Psoas muscle (tissue), 7 donors: ENCODE measurements at regions not wholly inside any gene's neighbourhood (a gene's known extent, or its start where the extent isn't known, plus 50 kb on each side); places are given as distances from the start of the nearest gene placed in this dataset.

ENCODE experiments used
- ATAC-seq, 4 donors: fragments of 200-7000 bp; cut with Tn5 transposase; one replicate each; pipeline ENCODE4 v1.9.1; 2020; ENCODE audit warnings: moderate library complexity in 3 of 4, mild to moderate bottlenecking in 2 of 4
- DNase-seq, 2 donors: peaks; one replicate each; pipeline ENCODE4 v3.0.0-alpha.2; 2020
- H3K27ac ChIP-seq: fragments of 200-600 bp; one replicate; pipeline ENCODE4 v1.8.0; 2022
- H3K27me3 ChIP-seq, 3 donors: fragments of 200-600 bp in 1 of 3; one replicate each; pipeline versions ENCODE4 v1.6.1 to v1.8.0; 2013 to 2022; ENCODE audit warnings: low read length in 2 of 3, mild to moderate bottlenecking in 2 of 3, moderate library complexity in 1 of 3; ENCODE audit not compliant: insufficient read depth in 3 of 3
- H3K36me3 ChIP-seq, 2 donors: fragments of 200-600 bp in 1 of 2; one replicate each; pipeline versions ENCODE4 v1.6.1 to v1.8.0; 2013 to 2022; ENCODE audit warnings: low read depth in 1 of 2, mild to moderate bottlenecking in 1 of 2, moderate library complexity in 1 of 2; ENCODE audit not compliant: insufficient read depth in 1 of 2
- H3K4me1 ChIP-seq: fragments of 200-600 bp; one replicate; pipeline ENCODE4 v1.8.0; 2022
- H3K4me3 ChIP-seq: fragments of 200-600 bp; one replicate; pipeline ENCODE4 v1.8.0; 2022; ENCODE audit warnings: mild to moderate bottlenecking
- H3K9me3 ChIP-seq: fragments of 200-600 bp; one replicate; pipeline ENCODE4 v1.8.0; 2022
- CTCF ChIP-seq: fragments of 200-600 bp; IDR thresholded peaks from one replicate; pipeline ENCODE4 v1.8.0; 2022; ENCODE audit warnings: antibody characterized with exemption
- WGBS, 3 donors: extraction: QIAGEN DNeasy Blood & Tissue Kit; methylation state at CpG; one replicate each; pipeline versions ENCODE4 v1.1.6 to v1.1.7; 2013; 5-methylcytosine and 5-hydroxymethylcytosine counted together
- intact Hi-C, 2 donors: fragments of 100-400 bp; cut with DNase I; formaldehyde crosslinking; loops; one replicate each; pipeline versions ENCODE4 v1.11.0 to v1.14.2; 2022
- donor health status: healthy with polysubstance abuse.
- donor health status: DM: no; HTN: no; CAD: no; lungs with moderate emphysema.
- donor health status: Bipolar disorder and iron deficiency.
- donor health status: healthy.
- donor health status: DM: yes; HTN: yes; CAD: no.
- donor health status: DM: no; HTN: no; CAD: no.
- donor health status: DM: yes; HTN: yes; CAD: no.

- intact Hi-C loops, result no loop called here
- no peak for ATAC-seq
These were observed 112.5 kb upstream of the ARHGAP28 start for GRCh38 chr18:6616981-6617380.

GRCh38 chr18:6621437-6621836, 108.1 kb upstream of the ARHGAP28 start:
- no peaks in the 10 kb centered on the region for H3K9me3 ChIP-seq
- H3K4me3 ChIP-seq, result no peak overlapping the region
- DNase-seq, result no peak
- H3K27me3 ChIP-seq, result no peaks in the 10 kb centered on the region
- H3K27ac ChIP-seq, result no peak overlapping the region
- no peak for TF ChIP-seq CTCF
- 53 to 85% (median 67%) methylated on average over 4 of the region's 4 CpGs for WGBS, 3 donors
- H3K36me3 ChIP-seq, result no peaks in the 10 kb centered on the region
- no peaks in the 10 kb centered on the region for H3K4me1 ChIP-seq
- ATAC-seq, result no peak
- intact Hi-C loops, result no loop called here

More at GRCh38 chr18:6616981-6617380, 112.5 kb upstream of the ARHGAP28 start:
- no peak overlapping the region for H3K4me3 ChIP-seq
- H3K27ac ChIP-seq, result no peak overlapping the region
- no peak for TF ChIP-seq CTCF
- 73 to 82% (median 78%) methylated on average over 4 of the region's 4 CpGs for WGBS, 3 donors
- no peaks in the 10 kb centered on the region for H3K27me3 ChIP-seq
- DNase-seq, result no peak
- no peaks in the 10 kb centered on the region for H3K4me1 ChIP-seq
- no peaks in the 10 kb centered on the region for H3K9me3 ChIP-seq
- no peaks in the 10 kb centered on the region for H3K36me3 ChIP-seq

GRCh38 chr18:6623278-6623677, 106.2 kb upstream of the ARHGAP28 start:
- Histone ChIP-seq H3K27ac (no peak overlapping the region), H3K9me3 (no peaks in the 10 kb centered on the region), H3K27me3 (no peaks in the 10 kb centered on the region), H3K4me3 (no peak overlapping the region), H3K4me1 (no peaks in the 10 kb centered on the region), H3K36me3 (no peaks in the 10 kb centered on the region)
- WGBS, 3 donors, result 59 to 77% (median 66%) methylated on average over 2 of the region's 2 CpGs
- DNase-seq, result no peak
- no peak for ATAC-seq
- intact Hi-C loops, result no loop called here
- no peak for TF ChIP-seq CTCF

GRCh38 chr18:6624271-6624660, 105.2 kb upstream of the ARHGAP28 start:
- Histone ChIP-seq H3K36me3 (no peaks in the 10 kb centered on the region), H3K27me3 (no peaks in the 10 kb centered on the region), H3K27ac (no peak overlapping the region), H3K9me3 (no peaks in the 10 kb centered on the region), H3K4me1 (no peaks in the 10 kb centered on the region), H3K4me3 (no peak overlapping the region)
- WGBS, 3 donors, result 48 to 56% (median 53%) methylated on average over 5 of the region's 5 CpGs
- intact Hi-C loops, result no loop called here
- no peak for ATAC-seq
- DNase-seq, result no peak
- TF ChIP-seq CTCF, result no peak

GRCh38 chr18:6624661-6625311, 104.7 kb upstream of the ARHGAP28 start:
- TF ChIP-seq CTCF, result no peak
- Histone ChIP-seq H3K36me3 (no peaks in the 10 kb centered on the region), H3K9me3 (no peaks in the 10 kb centered on the region), H3K27me3 (no peaks in the 10 kb centered on the region), H3K4me3 (no peak overlapping the region), H3K4me1 (no peaks in the 10 kb centered on the region), H3K27ac (peak overlapping the region; percentile 31)
- no peak for ATAC-seq
- DNase-seq, result no peak
- WGBS, 3 donors, result 28 to 38% (median 32%) methylated on average over 5 of the region's 5 CpGs
- intact Hi-C loops, result no loop called here
